Natural killer cell treated with Interleukin-12 subunit alpha and Interleukin-12 subunit beta and Interleukin-15 and Interleukin-18, amount 100 ng/mL, for 72 hours (primary cell): ENCODE measurements at regions not wholly inside any gene's neighbourhood (a gene's known extent, or its start where the extent isn't known, plus 50 kb on each side); places are given as distances from the start of the nearest gene placed in this dataset.

Experiments used
- ATAC-seq, 2 donors: fragments of 150-1000 bp; cut with Tn5 transposase in 1 of 2; sonication (Bioruptor Pico), chemical (Tn5 transposase) in 1 of 2; 2 replicates each; pipeline ENCODE4 v1.10.0; 2021
- DNase-seq: peaks from one replicate; pipeline ENCODE4 v3.0.0; 2022; ENCODE audit warnings: low spot score
- H3K27ac Mint-ChIP-seq, 2 donors: 1 replicate in 1 of 2; 2 replicates in 1 of 2; pipeline ENCODE4 v1.8.0; 2022; ENCODE audit warnings: mixed read lengths in 2 of 2, mild to moderate bottlenecking in 1 of 2, moderate library complexity in 1 of 2
- H3K27me3 Mint-ChIP-seq, 2 donors: 1 replicate in 1 of 2; 2 replicates in 1 of 2; pipeline ENCODE4 v1.8.0; 2022; ENCODE audit warnings: mixed read lengths in 2 of 2
- H3K36me3 Mint-ChIP-seq: one replicate; pipeline ENCODE4 v1.8.0; 2022; ENCODE audit warnings: mixed read lengths
- H3K4me1 Mint-ChIP-seq, 2 donors: 1 replicate in 1 of 2; 2 replicates in 1 of 2; pipeline ENCODE4 v1.8.0; 2022; ENCODE audit warnings: low read depth in 2 of 2, mixed read lengths in 2 of 2, mild to moderate bottlenecking in 1 of 2
- H3K4me3 Mint-ChIP-seq: one replicate; pipeline ENCODE4 v1.8.0; 2022; ENCODE audit warnings: mixed read lengths
- H3K9me3 Mint-ChIP-seq: 2 replicates; pipeline ENCODE4 v1.8.0; 2022; ENCODE audit warnings: mixed read lengths

DNA sequence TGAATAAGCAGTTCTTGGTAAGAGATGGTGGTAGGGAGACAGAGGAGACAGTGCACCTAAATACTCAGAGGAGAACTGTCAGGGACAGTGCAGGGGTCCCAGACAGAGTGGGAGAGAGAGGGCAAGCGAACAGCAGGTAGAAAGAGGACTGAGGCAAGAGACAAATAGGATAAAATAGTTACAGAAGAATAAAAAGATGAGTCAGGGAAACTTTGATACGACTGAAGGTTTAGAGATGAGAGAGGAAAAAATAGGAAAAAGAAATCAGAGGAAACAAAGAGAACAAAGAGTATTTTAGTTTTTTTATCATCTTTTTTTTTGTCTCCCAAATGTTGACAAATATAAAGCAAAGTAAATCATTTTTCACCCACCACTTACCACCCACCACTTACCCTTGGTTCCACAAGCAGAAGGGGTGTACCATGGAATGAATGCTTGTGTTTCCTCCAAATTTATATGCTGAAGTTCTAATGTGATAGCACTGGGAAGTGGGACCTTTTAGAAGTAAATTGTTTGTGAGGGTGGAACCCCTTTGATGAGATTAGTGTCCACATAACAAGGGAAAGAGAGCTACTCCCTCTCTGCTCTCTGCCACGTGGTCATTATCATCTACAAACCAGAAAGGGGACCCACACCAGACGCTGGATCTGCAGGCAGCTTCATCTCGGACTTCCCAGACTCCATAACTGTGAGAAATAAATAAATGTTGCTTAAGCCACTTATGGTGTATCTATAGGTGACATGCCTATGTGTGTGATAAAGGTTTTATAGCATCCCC lies 292.1 kb downstream of the BTG1 start:
- no peak for DNase-seq
- Mint-ChIP-seq H3K27me3 (peaks cover 0 to 3% of the 10 kb centered on the region in 2 donors), H3K27ac (peak overlapping the region in 1 of 2 donors; percentile 38), H3K36me3 (no peaks in the 10 kb centered on the region), H3K4me3 (peak overlapping the region; percentile 25), H3K4me1 (peaks cover 20% of the 10 kb centered on the region in 2 donors), H3K9me3 (no peaks in the 10 kb centered on the region)
- no peak for ATAC-seq

DNA sequence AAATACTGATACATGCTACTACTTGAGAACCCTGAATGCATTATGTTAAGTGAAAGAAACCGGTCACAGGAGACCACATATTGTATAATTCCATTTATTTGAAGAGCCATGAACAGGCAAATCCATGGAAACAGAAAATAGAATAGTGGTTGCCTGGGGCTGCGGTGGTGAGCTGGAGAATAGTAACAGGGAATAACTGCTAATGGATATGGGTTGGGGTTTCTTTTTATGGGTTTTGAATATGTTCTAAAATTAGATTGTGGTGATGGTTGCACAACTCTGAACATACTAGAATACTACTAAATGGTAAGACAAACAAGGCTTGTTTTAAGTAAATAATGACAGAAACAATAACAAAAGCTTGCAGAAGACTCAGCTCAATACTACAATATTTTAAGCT lies 293.0 kb downstream of the BTG1 start:
- Mint-ChIP-seq H3K27ac (peak overlapping the region in 1 of 2 donors; percentile 6), H3K9me3 (no peaks in the 10 kb centered on the region), H3K36me3 (no peaks in the 10 kb centered on the region), H3K4me1 (peaks cover 20% of the 10 kb centered on the region in 2 donors), H3K4me3 (no peak overlapping the region), H3K27me3 (peaks cover 0 to 3% of the 10 kb centered on the region in 2 donors)
- ATAC-seq = no peak
- no peak for DNase-seq

DNA sequence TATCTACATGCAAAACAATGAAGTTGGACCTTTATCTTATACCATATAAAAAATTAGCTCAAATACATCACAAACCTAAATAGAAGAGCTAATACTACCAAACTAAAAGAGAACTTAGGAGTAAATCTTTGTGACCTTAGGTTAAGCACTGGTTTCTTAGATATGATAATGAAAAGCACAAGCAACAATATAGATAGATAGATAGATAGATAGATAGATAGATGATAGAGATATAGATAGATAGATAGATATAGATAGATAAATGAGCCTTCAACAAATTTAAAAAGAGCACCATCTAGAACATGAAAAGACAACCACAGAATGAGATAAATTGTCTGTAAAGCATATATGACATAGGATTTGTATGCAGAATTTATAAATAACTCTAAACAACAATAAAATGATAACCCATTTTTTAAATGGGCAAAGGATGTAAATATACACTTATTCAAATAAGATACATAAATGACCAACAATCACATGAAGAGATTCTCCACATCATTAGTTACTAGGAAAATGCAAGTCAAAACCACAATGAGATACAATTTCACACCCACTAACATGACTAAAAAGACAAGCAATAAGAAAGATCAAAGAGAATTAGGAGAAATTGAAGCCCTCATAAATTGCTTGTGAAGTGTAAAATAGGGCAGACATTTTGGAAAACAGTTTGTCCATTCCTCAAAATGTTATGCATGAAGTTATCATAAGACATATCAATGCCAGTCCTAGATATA lies 293.7 kb downstream of the BTG1 start:
- peak; percentile 61 to 75 for ATAC-seq
- H3K27ac Mint-ChIP-seq = peak overlapping the region; percentile 6 to 15
- peaks cover 20% of the 10 kb centered on the region in 2 donors for H3K4me1 Mint-ChIP-seq
- DNase-seq = no peak
- peak overlapping the region; percentile 38 for H3K4me3 Mint-ChIP-seq
- peaks cover 0 to 3% of the 10 kb centered on the region in 2 donors for H3K27me3 Mint-ChIP-seq
- peaks cover 5% of the 10 kb centered on the region for H3K36me3 Mint-ChIP-seq
- no peaks in the 10 kb centered on the region for H3K9me3 Mint-ChIP-seq

DNA sequence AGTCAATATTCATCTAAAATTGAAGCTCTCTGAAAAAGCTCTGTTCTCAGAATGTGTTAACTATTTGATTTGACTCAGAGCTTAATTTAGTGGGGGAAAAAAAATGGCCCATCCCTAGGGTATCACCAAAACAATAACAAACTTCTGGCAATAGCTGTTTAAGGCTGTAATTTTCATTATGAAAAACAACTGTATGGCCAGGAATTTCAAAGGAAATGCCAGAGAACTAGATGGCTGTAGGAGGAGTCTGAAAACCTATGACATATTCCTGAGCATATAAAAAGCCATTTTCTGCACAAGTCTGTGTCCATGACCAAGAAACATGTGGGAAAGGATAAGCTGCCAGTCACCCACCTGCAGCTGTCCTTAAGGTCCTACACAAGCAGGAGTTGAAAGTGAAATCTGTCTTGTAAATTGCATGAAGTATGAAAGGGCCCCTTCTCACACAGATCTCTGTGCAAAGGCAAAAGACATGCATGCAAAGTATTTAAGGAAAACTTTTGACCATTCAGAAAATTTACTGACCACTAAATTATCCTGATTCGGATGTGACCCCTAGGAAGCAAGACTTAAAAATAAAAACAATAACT lies 299.1 kb downstream of the BTG1 start:
- peaks cover 12% of the 10 kb centered on the region for H3K36me3 Mint-ChIP-seq
- H3K4me1 Mint-ChIP-seq = peaks cover 1 to 2% of the 10 kb centered on the region in 2 donors
- peaks cover 6% of the 10 kb centered on the region for H3K9me3 Mint-ChIP-seq
- no peak overlapping the region for H3K27ac Mint-ChIP-seq
- no peaks in the 10 kb centered on the region for H3K27me3 Mint-ChIP-seq
- DNase-seq (no peak), ATAC-seq (no peak)
- H3K4me3 Mint-ChIP-seq = no peak overlapping the region

DNA sequence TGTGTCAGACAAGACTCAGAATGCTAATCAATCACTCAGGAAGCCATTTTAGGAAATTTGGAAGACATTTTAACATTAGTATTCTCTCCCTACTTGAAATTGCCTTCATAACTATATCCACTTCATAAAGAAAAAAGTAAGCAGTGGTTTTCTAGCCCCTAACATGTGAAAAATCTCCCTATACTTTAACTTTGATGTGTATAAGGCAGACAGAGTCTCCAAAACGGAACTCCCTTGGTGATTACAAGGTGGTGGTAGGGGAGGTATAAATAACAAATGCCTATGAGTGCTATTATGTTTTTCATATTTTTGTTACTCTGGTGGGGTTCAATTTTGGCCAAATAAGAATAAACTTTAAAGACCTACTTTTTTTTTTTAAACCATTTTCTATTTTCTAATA lies 300.3 kb downstream of the BTG1 start:
- ATAC-seq (no peak), DNase-seq (no peak)
- Mint-ChIP-seq H3K27me3 (no peaks in the 10 kb centered on the region), H3K27ac (peak overlapping the region in 1 of 2 donors; percentile 39), H3K36me3 (peaks cover 12% of the 10 kb centered on the region), H3K4me3 (no peak overlapping the region), H3K4me1 (no peaks in the 10 kb centered on the region), H3K9me3 (peaks cover 6% of the 10 kb centered on the region)

DNA sequence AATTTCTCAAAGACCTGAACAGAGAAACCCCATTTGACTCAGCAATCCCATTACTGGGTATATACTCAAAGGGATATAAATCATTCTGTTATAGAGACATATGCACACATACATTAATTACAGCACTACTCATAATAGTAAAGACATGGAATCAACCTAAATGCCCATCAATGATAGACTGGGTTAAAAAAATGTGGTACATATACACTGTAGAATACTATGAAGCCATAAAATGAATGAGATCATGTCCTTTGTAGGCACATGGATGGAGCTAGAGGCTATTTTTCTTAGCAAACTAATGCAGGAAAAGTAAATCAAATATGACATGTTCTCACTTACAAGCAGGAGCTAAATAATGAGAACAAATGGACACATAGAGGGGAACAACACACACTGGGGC lies 303.8 kb downstream of the BTG1 start:
- H3K9me3 Mint-ChIP-seq = peaks cover 6% of the 10 kb centered on the region
- DNase-seq (no peak), ATAC-seq (no peak)
- no peak overlapping the region for H3K27ac Mint-ChIP-seq
- peaks cover 7% of the 10 kb centered on the region for H3K36me3 Mint-ChIP-seq
- H3K4me3 Mint-ChIP-seq = no peak overlapping the region
- H3K27me3 Mint-ChIP-seq = no peaks in the 10 kb centered on the region
- no peaks in the 10 kb centered on the region for H3K4me1 Mint-ChIP-seq

DNA sequence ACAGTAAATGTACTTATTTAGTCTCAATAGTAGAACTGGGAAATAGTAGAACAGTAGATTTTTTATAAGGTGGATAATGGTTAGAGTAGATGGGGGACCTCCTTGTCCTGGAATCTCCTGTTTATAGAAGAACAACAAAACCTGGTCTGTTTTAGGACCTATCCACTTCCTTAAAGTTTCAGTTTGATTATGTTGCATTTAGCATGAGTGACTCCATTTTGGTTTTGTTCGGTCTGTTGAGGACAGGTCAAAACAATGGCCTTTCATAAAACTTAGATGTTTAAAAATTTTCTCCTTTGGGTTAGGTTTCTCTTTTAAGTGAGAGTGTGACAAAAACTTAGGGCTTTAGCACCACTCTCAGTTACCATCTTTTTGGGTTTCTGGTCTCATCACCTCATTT lies 308.9 kb downstream of the BTG1 start:
- H3K4me3 Mint-ChIP-seq = no peak overlapping the region
- no peak overlapping the region for H3K27ac Mint-ChIP-seq
- no peak for DNase-seq
- ATAC-seq = no peak
- no peaks in the 10 kb centered on the region for H3K4me1 Mint-ChIP-seq
- H3K27me3 Mint-ChIP-seq = no peaks in the 10 kb centered on the region
- H3K36me3 Mint-ChIP-seq = no peaks in the 10 kb centered on the region
- H3K9me3 Mint-ChIP-seq = peaks cover 3% of the 10 kb centered on the region

DNA sequence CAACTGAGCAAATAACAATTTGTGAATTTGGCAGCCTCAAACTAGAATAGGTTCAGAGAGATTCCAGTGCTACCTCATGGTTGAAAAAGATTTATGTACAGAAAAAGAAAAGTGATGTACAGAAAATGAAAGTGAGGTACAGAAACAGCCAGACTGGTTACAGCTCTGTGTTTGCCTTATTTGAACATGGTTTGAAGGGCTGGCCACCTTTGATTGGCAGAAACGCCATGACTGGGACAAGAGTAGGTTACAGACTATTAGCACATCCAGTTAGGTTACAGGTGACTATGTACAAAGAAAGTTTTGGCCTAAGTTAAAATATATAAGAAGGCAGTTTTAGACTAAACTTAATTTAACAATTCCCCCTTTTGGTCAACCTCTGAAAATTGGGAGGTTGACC lies 309.4 kb downstream of the BTG1 start:
- H3K4me1 Mint-ChIP-seq = no peaks in the 10 kb centered on the region
- H3K4me3 Mint-ChIP-seq = no peak overlapping the region
- no peaks in the 10 kb centered on the region for H3K36me3 Mint-ChIP-seq
- no peaks in the 10 kb centered on the region for H3K27me3 Mint-ChIP-seq
- no peak for DNase-seq
- peaks cover 3% of the 10 kb centered on the region for H3K9me3 Mint-ChIP-seq
- ATAC-seq = no peak
- no peak overlapping the region for H3K27ac Mint-ChIP-seq

DNA sequence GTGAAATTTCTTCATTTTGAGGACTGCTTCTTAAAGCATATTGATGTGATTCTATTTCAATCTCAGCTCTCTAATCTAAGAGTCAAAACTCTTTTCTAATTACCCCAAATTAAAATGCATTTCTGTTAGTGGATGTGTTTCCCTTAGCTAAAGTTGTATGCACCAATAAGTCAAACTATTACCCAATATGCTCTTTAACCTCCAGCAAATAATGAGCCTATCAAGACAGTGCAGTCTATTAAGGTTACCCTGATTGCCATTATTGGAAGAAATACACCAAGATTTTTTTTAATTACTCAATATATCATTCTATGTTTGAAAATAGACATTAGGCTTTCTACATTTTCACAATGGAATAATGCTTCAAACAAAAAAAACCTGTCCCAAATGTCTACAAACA lies 310.0 kb downstream of the BTG1 start:
- Mint-ChIP-seq H3K4me3 (no peak overlapping the region), H3K27me3 (no peaks in the 10 kb centered on the region), H3K4me1 (no peaks in the 10 kb centered on the region), H3K27ac (no peak overlapping the region), H3K9me3 (peaks cover 3% of the 10 kb centered on the region), H3K36me3 (no peaks in the 10 kb centered on the region)
- no peak for ATAC-seq
- no peak for DNase-seq

DNA sequence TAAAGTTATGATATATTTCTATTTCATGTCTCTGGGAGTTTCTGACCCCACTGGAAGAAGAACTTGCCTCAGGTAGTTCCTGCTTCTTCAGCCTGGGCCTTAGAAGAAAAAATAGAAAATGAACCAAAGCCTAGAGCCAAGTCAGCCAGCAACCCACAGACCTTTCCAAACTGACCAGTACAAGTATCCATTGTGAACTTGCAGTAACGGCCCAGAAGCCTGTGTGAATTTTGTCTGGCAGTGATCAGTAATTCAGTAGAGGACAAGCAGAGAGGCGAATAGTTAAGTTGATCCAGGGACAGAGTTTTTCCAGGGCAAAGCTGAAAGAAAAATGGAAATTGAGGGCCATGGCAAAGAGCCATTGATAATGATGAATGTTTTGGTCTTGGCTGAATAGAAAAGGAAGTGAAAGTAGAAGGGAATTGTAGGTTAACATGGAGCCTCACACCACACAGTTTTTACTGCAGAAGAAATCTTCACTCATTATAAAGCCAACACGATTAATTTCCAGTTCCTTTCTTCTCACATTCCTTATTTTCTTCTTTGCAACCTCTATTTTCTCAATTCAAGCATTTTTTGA lies 311.8 kb downstream of the BTG1 start:
- Mint-ChIP-seq H3K27me3 (no peaks in the 10 kb centered on the region), H3K9me3 (peaks cover 3% of the 10 kb centered on the region), H3K4me1 (no peaks in the 10 kb centered on the region), H3K27ac (no peak overlapping the region), H3K4me3 (no peak overlapping the region), H3K36me3 (no peaks in the 10 kb centered on the region)
- ATAC-seq (no peak), DNase-seq (no peak)

DNA sequence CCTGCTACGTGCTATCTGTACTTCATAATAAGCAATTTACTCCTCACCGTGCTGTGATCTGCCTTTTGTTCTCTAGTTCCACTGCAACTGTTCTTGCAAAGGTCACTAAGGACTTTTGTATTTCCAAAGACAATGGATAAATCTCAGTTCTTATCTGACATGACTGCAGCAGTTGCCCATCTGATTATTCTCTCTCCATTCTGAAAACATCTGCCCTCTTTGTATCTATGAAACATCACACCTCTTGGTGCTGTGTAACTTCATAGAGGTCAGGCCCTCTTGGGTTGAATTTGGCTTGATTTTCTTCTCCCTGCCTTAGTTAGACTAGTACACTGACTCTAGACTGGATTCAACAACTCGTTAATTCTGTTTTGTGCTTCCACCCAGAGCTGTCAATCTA lies 319.6 kb downstream of the BTG1 start:
- Mint-ChIP-seq H3K27me3 (no peaks in the 10 kb centered on the region), H3K36me3 (no peaks in the 10 kb centered on the region), H3K4me3 (no peak overlapping the region), H3K27ac (no peak overlapping the region), H3K4me1 (no peaks in the 10 kb centered on the region), H3K9me3 (no peaks in the 10 kb centered on the region)
- DNase-seq (no peak), ATAC-seq (no peak)

DNA sequence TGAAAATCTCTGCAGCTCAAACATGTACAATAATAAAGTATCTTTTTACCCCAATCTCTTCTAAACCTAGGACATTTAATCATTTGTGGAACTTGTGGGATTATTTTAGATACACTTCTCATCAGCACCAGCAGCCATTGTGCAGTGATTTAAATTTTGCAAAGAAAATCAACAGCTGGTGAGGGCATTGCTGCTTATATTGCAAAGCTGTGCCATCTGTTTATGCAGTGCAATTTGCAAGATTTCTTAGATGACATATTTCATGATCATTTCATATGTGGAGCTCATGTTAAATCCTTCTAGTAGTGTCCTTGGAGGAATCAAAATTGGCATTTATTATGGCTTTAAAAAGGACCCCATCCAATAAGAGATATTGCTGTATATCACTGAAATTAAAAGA lies 320.7 kb downstream of the BTG1 start:
- DNase-seq = no peak
- ATAC-seq = no peak
- H3K27me3 Mint-ChIP-seq = no peaks in the 10 kb centered on the region
- no peaks in the 10 kb centered on the region for H3K9me3 Mint-ChIP-seq
- H3K4me1 Mint-ChIP-seq = no peaks in the 10 kb centered on the region
- H3K27ac Mint-ChIP-seq = no peak overlapping the region
- no peaks in the 10 kb centered on the region for H3K36me3 Mint-ChIP-seq
- H3K4me3 Mint-ChIP-seq = no peak overlapping the region

DNA sequence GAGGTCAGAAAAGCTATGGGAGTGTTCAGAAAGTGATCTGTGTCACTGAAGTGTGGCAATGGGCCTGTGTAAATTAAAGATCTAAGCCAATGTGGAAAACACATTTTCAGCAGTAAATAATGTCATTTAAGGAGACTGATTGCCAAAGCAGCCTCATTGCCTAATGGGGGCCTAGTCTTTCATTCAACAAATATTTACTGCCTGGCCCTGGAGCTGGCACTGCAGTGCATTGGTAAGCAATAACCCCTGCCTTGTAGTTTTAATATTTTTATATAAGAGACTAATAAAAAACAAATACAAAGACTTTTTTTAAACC lies 326.6 kb downstream of the BTG1 start:
- DNase-seq (no peak), ATAC-seq (no peak)
- Mint-ChIP-seq H3K36me3 (no peaks in the 10 kb centered on the region), H3K4me1 (no peaks in the 10 kb centered on the region), H3K4me3 (no peak overlapping the region), H3K27me3 (no peaks in the 10 kb centered on the region), H3K9me3 (no peaks in the 10 kb centered on the region), H3K27ac (no peak overlapping the region)
